HUES48 (cell line): ENCODE measurements at regions not wholly inside any gene's neighbourhood (a gene's known extent, or its start where the extent isn't known, plus 50 kb on each side); places are given as distances from the start of the nearest gene placed in this dataset.
"Not testable (repeated sequence)": the region's sequence is repeated elsewhere in the genome, so short reads cannot be mapped to it uniquely, and the experiment has no call there.

Experiments used
- H3K27ac ChIP-seq: one replicate; pipeline ENCODE4 v1.7.0; 2013; ENCODE audit warnings: low read depth, low read length, inconsistent platforms
- H3K27me3 ChIP-seq: 2 replicates; pipeline ENCODE4 v1.6.1; 2013; ENCODE audit warnings: mild to moderate bottlenecking, low read length; ENCODE audit not compliant: control insufficient read depth, insufficient read depth
- H3K36me3 ChIP-seq: 2 replicates; pipeline ENCODE4 v1.6.1; 2013; ENCODE audit warnings: low read length; ENCODE audit not compliant: control insufficient read depth, insufficient read depth
- H3K4me1 ChIP-seq: 2 replicates; pipeline ENCODE4 v1.6.1; 2013; ENCODE audit warnings: mild to moderate bottlenecking, low read length; ENCODE audit not compliant: control insufficient read depth, insufficient read depth
- H3K4me3 ChIP-seq: 2 replicates; pipeline ENCODE4 v1.5.1; 2013; ENCODE audit warnings: mild to moderate bottlenecking, low read depth, low read length
- H3K9ac ChIP-seq: 2 replicates; pipeline ENCODE4 v1.6.1; 2013; ENCODE audit warnings: mild to moderate bottlenecking, low read depth, low read length, moderate library complexity
- H3K9me3 ChIP-seq: 2 replicates; pipeline ENCODE4 v1.6.1; 2013; ENCODE audit warnings: low read length; ENCODE audit not compliant: control insufficient read depth, insufficient read depth

- H3K9ac ChIP-seq, H3K27ac ChIP-seq, H3K36me3 ChIP-seq, H3K4me1 ChIP-seq, H3K27me3 ChIP-seq, H3K4me3 ChIP-seq, H3K9me3 ChIP-seq: not testable (repeated sequence)
Measured at GRCh38 chr16:29136046-29136696, 151.3 kb downstream of the LAT start.

- H3K9me3 ChIP-seq, H3K9ac ChIP-seq, H3K27ac ChIP-seq, H3K4me1 ChIP-seq, H3K27me3 ChIP-seq, H3K36me3 ChIP-seq, H3K4me3 ChIP-seq: not testable (repeated sequence)
Measured at GRCh38 chr16:29135098-29135497, 150.2 kb downstream of the LAT start.

- H3K4me3 ChIP-seq, H3K9me3 ChIP-seq, H3K4me1 ChIP-seq, H3K9ac ChIP-seq, H3K36me3 ChIP-seq, H3K27me3 ChIP-seq, H3K27ac ChIP-seq: not testable (repeated sequence)
Measured at GRCh38 chr16:29133681-29134430, 149.0 kb downstream of the LAT start.

- H3K36me3 ChIP-seq, H3K4me1 ChIP-seq, H3K27ac ChIP-seq, H3K27me3 ChIP-seq, H3K9me3 ChIP-seq, H3K4me3 ChIP-seq, H3K9ac ChIP-seq: not testable (repeated sequence)
Measured at GRCh38 chr16:29132869-29133268, 148.0 kb downstream of the LAT start.

- H3K27me3 ChIP-seq, H3K4me1 ChIP-seq, H3K27ac ChIP-seq, H3K9ac ChIP-seq, H3K4me3 ChIP-seq, H3K36me3 ChIP-seq, H3K9me3 ChIP-seq: not testable (repeated sequence)
Measured at GRCh38 chr16:29132444-29132843, 147.6 kb downstream of the LAT start.

GRCh38 chr16:29130901-29131851 is 146.3 kb downstream of the LAT start:
- not testable (repeated sequence) for H3K27ac ChIP-seq, H3K4me1 ChIP-seq, H3K9ac ChIP-seq, H3K9me3 ChIP-seq, H3K36me3 ChIP-seq, H3K4me3 ChIP-seq
- H3K27me3 ChIP-seq: peaks cover 14% of the 10 kb centered on the region

GRCh38 chr16:29130131-29130711 is 145.4 kb downstream of the LAT start:
- not testable (repeated sequence) for H3K4me1 ChIP-seq, H3K4me3 ChIP-seq, H3K27ac ChIP-seq, H3K9ac ChIP-seq, H3K9me3 ChIP-seq, H3K36me3 ChIP-seq
- H3K27me3 ChIP-seq: peaks cover 22% of the 10 kb centered on the region

GRCh38 chr16:29129458-29130038 is 144.7 kb downstream of the LAT start:
- H3K4me1 ChIP-seq, H3K27ac ChIP-seq, H3K9ac ChIP-seq, H3K36me3 ChIP-seq, H3K4me3 ChIP-seq, H3K9me3 ChIP-seq: not testable (repeated sequence)
- H3K27me3 ChIP-seq: peaks cover 28% of the 10 kb centered on the region

GRCh38 chr16:29128732-29129457 is 144.0 kb downstream of the LAT start:
- not testable (repeated sequence) for H3K9ac ChIP-seq, H3K4me1 ChIP-seq, H3K36me3 ChIP-seq, H3K4me3 ChIP-seq, H3K9me3 ChIP-seq, H3K27ac ChIP-seq
- H3K27me3 ChIP-seq: peaks cover 35% of the 10 kb centered on the region

- H3K4me1 ChIP-seq, H3K9ac ChIP-seq, H3K36me3 ChIP-seq: not testable (repeated sequence)
Measured at GRCh38 chr16:29127806-29128420, 143.1 kb downstream of the LAT start.

More at GRCh38 chr16:29127806-29128420, 143.1 kb downstream of the LAT start:
- H3K27me3 ChIP-seq: peaks cover 39% of the 10 kb centered on the region
- H3K9me3 ChIP-seq, H3K4me3 ChIP-seq, H3K27ac ChIP-seq: not testable (repeated sequence)
